AG04449 (cell line): ENCODE measurements at regions not wholly inside any gene's neighbourhood (a gene's known extent, or its start where the extent isn't known, plus 50 kb on each side); places are given as distances from the start of the nearest gene placed in this dataset.

Experiments
- CTCF ChIA-PET: fragments of 350-600 bp; formaldehyde crosslinking; extraction: SDS; loops from one replicate; lab custom pipeline; 2021; ENCODE audit warnings: antibody characterized with exemption; lab: Yijun Ruan, JAX
- POLR2A ChIA-PET: fragments of 400-600, 350-600 bp; formaldehyde crosslinking; extraction: SDS; loops from one replicate; lab custom pipeline; 2020; ENCODE audit warnings: antibody characterized with exemption, inconsistent platforms; lab: Yijun Ruan, JAX
- DNase-seq: peaks from one replicate; pipeline ENCODE4 v3.0.0-alpha.2; 2010; ENCODE audit warnings: low read depth, low spot score
- H3K4me3 ChIP-seq: 2 replicates; pipeline ENCODE4 v1.5.1; 2011; ENCODE audit warnings: low read depth, mild to moderate bottlenecking, control low read depth, low read length
- TF ChIP-seq, protein P1 (sequence below): IDR thresholded peaks from one replicate; pipeline ENCODE4 v1.5.1; 2011; ENCODE audit warnings: mild to moderate bottlenecking, moderate library complexity, low read length, control low read depth, inconsistent platforms; ENCODE audit not compliant: insufficient read depth; ENCODE audit errors: missing control alignments

DNA sequence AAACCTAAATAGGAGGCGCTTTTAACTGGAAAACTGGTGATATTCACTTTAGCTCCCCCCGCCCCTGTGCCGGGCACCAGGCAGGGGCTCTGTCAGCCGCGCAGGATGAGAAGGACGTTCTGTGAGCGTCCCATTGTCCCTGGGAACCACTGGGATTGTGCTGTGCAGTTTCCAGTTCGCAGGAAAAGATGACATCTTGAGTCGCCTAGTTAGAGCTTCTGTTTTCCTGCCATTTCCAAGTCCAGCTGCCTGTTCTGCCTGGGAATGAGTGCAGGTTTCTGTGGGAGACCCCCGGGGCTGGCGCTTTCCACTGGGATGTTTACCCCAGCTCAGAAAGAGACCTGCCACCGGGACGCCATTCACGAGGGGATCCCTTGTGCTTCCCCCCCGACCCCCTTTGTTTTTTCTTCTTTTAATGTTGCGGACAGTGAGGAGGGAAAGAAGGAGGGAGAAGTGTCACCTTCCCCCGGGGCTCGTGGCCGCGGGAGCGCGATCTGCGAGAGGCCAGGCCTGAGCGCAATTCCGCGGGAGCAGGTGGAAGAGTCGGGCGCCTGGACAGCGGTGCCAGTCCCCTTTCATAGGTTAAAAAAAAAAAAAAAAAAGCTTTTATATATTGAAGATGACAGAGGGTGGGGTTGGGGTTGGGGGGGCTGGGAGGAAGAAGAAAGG lies 121.5 kb downstream of the RMI1 start:
- POLR2A ChIA-PET, result no interaction called here
- no peak for DNase-seq
- TF ChIP-seq, protein P1, sequence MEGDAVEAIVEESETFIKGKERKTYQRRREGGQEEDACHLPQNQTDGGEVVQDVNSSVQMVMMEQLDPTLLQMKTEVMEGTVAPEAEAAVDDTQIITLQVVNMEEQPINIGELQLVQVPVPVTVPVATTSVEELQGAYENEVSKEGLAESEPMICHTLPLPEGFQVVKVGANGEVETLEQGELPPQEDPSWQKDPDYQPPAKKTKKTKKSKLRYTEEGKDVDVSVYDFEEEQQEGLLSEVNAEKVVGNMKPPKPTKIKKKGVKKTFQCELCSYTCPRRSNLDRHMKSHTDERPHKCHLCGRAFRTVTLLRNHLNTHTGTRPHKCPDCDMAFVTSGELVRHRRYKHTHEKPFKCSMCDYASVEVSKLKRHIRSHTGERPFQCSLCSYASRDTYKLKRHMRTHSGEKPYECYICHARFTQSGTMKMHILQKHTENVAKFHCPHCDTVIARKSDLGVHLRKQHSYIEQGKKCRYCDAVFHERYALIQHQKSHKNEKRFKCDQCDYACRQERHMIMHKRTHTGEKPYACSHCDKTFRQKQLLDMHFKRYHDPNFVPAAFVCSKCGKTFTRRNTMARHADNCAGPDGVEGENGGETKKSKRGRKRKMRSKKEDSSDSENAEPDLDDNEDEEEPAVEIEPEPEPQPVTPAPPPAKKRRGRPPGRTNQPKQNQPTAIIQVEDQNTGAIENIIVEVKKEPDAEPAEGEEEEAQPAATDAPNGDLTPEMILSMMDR, result no peak
- CTCF ChIA-PET, result no interaction called here
- no peak overlapping the region for H3K4me3 ChIP-seq

DNA sequence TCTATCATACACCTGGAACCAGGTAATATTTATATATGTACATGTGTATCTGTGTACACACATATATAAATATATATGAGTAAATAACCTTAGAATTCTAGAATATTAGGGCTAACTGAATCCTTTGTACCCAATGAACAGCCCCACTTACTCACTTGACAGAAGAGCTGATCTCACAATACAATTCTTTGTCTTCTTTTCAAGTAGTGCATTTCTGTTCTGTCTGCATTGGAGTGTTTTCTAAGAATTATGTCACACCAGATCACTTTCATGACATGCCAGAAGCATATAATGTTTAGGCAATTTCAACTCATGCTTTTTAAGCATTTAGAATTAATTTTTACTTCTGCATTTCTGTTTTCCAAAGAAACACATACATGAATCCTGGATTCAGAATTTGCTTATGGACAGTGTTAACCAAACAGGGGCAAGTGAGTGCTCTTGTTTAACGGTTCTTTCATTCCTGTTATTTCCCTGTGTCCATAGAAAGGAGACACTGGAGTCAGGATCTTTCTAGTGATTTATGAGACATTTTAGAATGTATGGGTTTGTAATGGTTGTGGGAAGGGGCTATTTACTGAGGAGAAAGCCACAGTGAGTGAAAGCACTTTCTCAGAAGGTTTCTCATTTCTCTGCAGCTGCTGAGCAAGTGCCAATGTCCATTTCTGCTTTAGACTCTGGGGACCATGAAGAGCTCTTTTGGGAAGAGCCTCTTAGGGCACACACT lies 123.2 kb downstream of the RMI1 start:
- ChIA-PET CTCF (no interaction called here), POLR2A (no interaction called here)
- DNase-seq, result no peak
- TF ChIP-seq, protein P1, result no peak
- H3K4me3 ChIP-seq, result no peak overlapping the region

DNA sequence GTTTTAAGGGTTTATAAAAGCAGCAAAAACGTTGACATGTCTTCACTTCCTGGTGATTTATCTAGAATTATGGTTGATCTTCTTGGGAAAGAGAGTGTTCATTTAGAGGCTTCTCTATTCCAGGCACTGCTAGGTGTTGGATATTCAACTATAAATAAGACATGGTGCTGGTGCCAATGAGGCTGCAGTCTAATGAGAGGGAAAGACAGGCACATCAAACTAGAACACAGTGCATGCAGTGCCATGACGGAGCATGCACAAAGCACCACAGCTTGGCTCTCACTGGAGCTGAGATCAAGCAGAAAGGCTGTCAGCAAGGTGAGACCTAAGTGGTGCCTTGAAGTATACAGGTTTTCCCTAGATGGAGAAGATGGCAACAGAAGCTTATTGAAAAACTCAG lies 126.5 kb downstream of the RMI1 start:
- DNase-seq, result no peak
- no peak overlapping the region for H3K4me3 ChIP-seq
- ChIA-PET CTCF (no interaction called here), POLR2A (no interaction called here)
- TF ChIP-seq, protein P1, result no peak

DNA sequence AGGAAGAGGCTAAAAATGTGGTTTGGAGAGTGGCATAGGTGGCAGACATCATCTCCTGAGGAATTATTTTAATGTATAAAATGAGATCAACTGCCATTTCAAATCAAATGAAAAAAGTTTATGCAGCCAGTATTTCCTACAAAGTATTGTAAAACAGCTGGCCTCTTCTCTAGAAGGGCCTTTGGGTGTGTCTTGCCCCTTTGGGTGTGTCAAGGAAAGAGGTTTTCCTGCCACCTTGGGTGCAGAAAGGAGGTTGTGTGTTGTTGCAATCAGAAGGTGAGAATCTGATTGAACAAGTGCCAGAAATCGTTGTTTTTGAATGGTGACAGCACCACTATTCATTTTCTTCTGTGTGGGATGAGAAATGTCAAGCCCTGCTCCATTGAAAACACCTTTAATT lies 127.4 kb downstream of the RMI1 start:
- CTCF ChIA-PET, result no interaction called here
- no peak for DNase-seq
- no peak overlapping the region for H3K4me3 ChIP-seq
- TF ChIP-seq, protein P1, result no peak
- POLR2A ChIA-PET, result no interaction called here

DNA sequence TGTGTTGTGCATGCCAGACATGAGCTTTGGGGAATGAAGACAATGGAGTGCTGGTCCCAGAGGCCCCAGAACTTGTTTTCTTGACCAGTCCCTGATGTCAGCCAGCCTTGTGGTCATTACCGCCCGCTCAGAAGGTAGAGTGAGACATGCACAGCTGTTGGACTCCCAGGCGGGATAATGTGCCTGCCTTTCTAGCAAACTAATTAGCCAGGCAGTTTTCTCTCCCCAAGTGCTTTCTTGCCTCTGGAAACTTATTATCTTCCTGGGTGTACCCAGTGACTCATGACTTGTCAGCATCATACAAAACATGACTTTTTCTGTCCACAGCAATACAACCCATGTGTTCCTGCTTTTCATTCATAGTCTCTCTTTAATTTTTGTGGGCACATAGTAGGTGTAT lies 131.1 kb downstream of the RMI1 start:
- TF ChIP-seq, protein P1, result no peak
- H3K4me3 ChIP-seq, result no peak overlapping the region
- CTCF ChIA-PET, result no interaction called here
- POLR2A ChIA-PET, result no interaction called here
- no peak for DNase-seq

DNA sequence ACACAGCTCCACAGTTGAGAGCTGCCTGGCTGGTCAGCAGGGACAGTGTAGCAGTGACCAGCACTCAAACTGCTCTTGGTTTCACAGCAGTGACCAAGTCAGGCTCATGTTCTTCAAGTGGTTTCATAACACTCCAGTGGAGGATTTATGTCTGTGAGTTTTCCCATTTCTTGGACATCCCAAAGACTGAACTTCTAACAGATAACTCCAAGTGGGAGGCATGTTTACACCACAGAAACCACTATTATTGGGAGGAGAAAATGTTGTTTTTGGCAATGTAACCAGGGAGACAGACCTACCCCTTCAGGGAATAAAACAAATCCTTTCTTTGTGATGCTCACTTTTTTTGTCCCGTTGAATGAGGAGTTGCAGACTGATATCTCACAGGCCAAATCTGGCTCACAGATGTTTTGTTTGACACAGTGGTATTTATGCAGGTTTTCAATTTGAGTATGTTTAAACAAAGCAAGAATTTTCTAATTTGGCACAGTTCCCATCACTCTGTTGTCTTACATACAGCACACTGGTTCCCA lies 141.5 kb downstream of the RMI1 start:
- TF ChIP-seq, protein P1, result no peak
- POLR2A ChIA-PET, result no interaction called here
- DNase-seq, result no peak
- CTCF ChIA-PET, result no interaction called here
- no peak overlapping the region for H3K4me3 ChIP-seq
